ENCODE measurements at regions not wholly inside any gene's neighbourhood (a gene's known extent, or its start where the extent isn't known, plus 50 kb on each side); places are given as distances from the start of the nearest gene placed in this dataset.

DNA sequence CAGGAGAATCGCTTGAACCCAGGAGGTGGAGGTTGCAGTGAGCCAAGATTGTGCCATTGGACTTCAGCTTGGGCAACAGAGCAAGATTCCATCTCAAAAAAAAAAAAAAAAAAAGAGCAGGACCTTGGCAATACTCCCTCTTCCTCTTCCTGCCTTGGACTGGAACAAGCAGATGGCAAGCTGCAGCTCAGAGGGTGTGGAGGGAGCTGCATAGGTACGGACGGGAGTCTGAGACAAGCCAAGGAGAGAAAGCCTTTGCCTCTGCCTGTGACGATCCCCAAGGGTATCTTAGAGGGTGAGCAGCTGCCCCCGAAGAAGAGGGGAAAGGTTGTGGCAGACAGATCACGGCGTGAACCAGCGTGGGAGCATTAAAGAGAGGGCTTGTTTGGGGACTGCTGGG, 109.2 kb downstream of the AIPL1 start:
- no peaks in the 10 kb centered on the region for H3K79me2 ChIP-seq (ENCODE audit: low read depth)
- TF ChIP-seq EZH2 (IDR thresholded peaks at IDR 0.05; ENCODE audit: low read depth): no peak
- TF ChIP-seq, protein P1, sequence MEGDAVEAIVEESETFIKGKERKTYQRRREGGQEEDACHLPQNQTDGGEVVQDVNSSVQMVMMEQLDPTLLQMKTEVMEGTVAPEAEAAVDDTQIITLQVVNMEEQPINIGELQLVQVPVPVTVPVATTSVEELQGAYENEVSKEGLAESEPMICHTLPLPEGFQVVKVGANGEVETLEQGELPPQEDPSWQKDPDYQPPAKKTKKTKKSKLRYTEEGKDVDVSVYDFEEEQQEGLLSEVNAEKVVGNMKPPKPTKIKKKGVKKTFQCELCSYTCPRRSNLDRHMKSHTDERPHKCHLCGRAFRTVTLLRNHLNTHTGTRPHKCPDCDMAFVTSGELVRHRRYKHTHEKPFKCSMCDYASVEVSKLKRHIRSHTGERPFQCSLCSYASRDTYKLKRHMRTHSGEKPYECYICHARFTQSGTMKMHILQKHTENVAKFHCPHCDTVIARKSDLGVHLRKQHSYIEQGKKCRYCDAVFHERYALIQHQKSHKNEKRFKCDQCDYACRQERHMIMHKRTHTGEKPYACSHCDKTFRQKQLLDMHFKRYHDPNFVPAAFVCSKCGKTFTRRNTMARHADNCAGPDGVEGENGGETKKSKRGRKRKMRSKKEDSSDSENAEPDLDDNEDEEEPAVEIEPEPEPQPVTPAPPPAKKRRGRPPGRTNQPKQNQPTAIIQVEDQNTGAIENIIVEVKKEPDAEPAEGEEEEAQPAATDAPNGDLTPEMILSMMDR (conservative IDR thresholded peaks at IDR 0.05): no peak
- H3K4me3 ChIP-seq: no peak overlapping the region
- H3K9me2 ChIP-seq (ENCODE audit: insufficient read depth): no peaks in the 10 kb centered on the region
- DNase-seq: no peak
- H3K9me3 ChIP-seq (ENCODE audit: insufficient read depth, low read depth): no peaks in the 10 kb centered on the region
- no peak overlapping the region for H3K27ac ChIP-seq
- no peaks in the 10 kb centered on the region for H3K36me3 ChIP-seq (ENCODE audit: low read depth)
- no TSS peak for BruUV-seq (replicated peaks)
- ChIA-PET POLR2A (ENCODE audit: unreplicated experiment) (no interaction called here), CTCF (no interaction called here)
- no peaks in the 10 kb centered on the region for H3K4me1 ChIP-seq (replicated peaks; ENCODE audit: insufficient read depth)
- H3F3A ChIP-seq (ENCODE audit: insufficient read depth, low read depth): no peaks in the 10 kb centered on the region
- H3K27me3 ChIP-seq (ENCODE audit: insufficient read depth, low read depth): peaks cover 81% of the 10 kb centered on the region
- H2AFZ ChIP-seq: no peak overlapping the region
- H4K20me1 ChIP-seq (ENCODE audit: insufficient read depth): no peaks in the 10 kb centered on the region
- intact Hi-C loops (cut with micrococcal nuclease; ENCODE audit: unreplicated experiment): no loop called here
- H3K4me2 ChIP-seq: no peak overlapping the region

- ChIA-PET CTCF (no interaction called here), POLR2A (ENCODE audit: unreplicated experiment) (no interaction called here)
- Histone ChIP-seq H3K4me3 (no peak overlapping the region), H3K4me1 (replicated peaks; ENCODE audit: insufficient read depth) (no peaks in the 10 kb centered on the region), H2AFZ (no peak overlapping the region), H3K4me2 (no peak overlapping the region), H3K36me3 (ENCODE audit: low read depth) (no peaks in the 10 kb centered on the region), H3F3A (ENCODE audit: insufficient read depth, low read depth) (no peaks in the 10 kb centered on the region), H3K27ac (no peak overlapping the region), H4K20me1 (ENCODE audit: insufficient read depth) (no peaks in the 10 kb centered on the region), H3K9me2 (ENCODE audit: insufficient read depth) (no peaks in the 10 kb centered on the region), H3K79me2 (ENCODE audit: low read depth) (no peaks in the 10 kb centered on the region), H3K27me3 (ENCODE audit: insufficient read depth, low read depth) (peaks cover 85% of the 10 kb centered on the region), H3K9me3 (ENCODE audit: insufficient read depth, low read depth) (no peaks in the 10 kb centered on the region)
- intact Hi-C loops (cut with micrococcal nuclease; ENCODE audit: unreplicated experiment): no loop called here
- TF ChIP-seq, protein P1 (conservative IDR thresholded peaks at IDR 0.05): no peak
- TF ChIP-seq EZH2 (IDR thresholded peaks at IDR 0.05; ENCODE audit: low read depth): no peak
- BruUV-seq (replicated peaks): no TSS peak
- no peak for DNase-seq
Measured at GRCh38 chr17:6325051-6325450, 109.9 kb downstream of the AIPL1 start.

DNA sequence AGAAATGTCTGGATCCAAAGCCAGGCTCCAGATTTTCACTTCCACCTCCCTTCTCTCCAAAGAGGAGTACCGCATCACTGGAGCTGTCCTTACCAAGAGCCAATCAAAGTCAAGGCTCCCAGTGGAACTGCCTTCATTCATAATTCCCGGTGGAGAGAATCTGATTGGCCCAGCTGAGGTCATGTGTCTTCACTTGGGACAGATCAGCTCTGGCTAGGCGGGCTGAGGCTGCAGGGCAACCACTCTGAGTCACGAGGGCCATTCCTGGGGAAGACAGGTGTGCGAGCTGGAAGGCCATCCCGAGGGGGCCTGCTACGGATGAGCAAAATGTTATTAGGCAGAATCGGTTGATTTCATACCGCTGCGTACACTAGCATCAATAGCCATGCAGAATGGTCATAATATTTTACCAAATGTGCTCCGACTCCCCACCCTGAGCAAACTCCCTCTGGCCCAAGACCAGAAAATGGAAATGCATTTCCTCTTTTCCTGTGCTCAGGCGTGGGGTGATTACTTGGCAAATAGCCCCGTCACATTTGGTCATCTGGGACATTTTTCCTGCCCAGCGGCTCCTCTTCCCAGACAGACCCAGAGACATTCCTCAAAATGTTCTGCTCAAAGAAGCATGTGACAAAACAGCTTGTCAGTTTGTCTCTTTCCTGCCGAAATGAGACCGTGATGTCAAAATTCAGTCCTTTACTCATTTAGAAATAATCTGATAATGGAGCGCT, 111.1 kb downstream of the AIPL1 start:
- H3K9me3 ChIP-seq (ENCODE audit: insufficient read depth, low read depth): no peaks in the 10 kb centered on the region
- no peak overlapping the region for H3K4me3 ChIP-seq
- H3K4me2 ChIP-seq: no peak overlapping the region
- intact Hi-C loops (cut with micrococcal nuclease; ENCODE audit: unreplicated experiment): no loop called here
- TF ChIP-seq, protein P1 (conservative IDR thresholded peaks at IDR 0.05): no peak
- H4K20me1 ChIP-seq (ENCODE audit: insufficient read depth): no peaks in the 10 kb centered on the region
- H3F3A ChIP-seq (ENCODE audit: insufficient read depth, low read depth): no peaks in the 10 kb centered on the region
- no peaks in the 10 kb centered on the region for H3K79me2 ChIP-seq (ENCODE audit: low read depth)
- H3K27ac ChIP-seq: no peak overlapping the region
- H3K9me2 ChIP-seq (ENCODE audit: insufficient read depth): no peaks in the 10 kb centered on the region
- CTCF ChIA-PET: no interaction called here
- DNase-seq: no peak
- H2AFZ ChIP-seq: no peak overlapping the region
- H3K36me3 ChIP-seq (ENCODE audit: low read depth): no peaks in the 10 kb centered on the region
- no TSS peak for BruUV-seq (replicated peaks)
- H3K4me1 ChIP-seq (replicated peaks; ENCODE audit: insufficient read depth): no peaks in the 10 kb centered on the region
- H3K27me3 ChIP-seq (ENCODE audit: insufficient read depth, low read depth): peaks cover 87% of the 10 kb centered on the region
- POLR2A ChIA-PET (ENCODE audit: unreplicated experiment): no interaction called here
